PFSK-1 (cell line): ENCODE measurements at regions not wholly inside any gene's neighbourhood (a gene's known extent, or its start where the extent isn't known, plus 50 kb on each side); places are given as distances from the start of the nearest gene placed in this dataset.

Experiments
- POLR2AphosphoS5 ChIP-seq: IDR thresholded peaks from 2 replicates; pipeline ENCODE4 v1.6.1; 2012; ENCODE audit warnings: low read depth, mild to moderate bottlenecking, control low read depth, low read length, moderate library complexity
- TAF1 ChIP-seq: IDR thresholded peaks from 2 replicates; pipeline ENCODE4 v1.6.1; 2012; ENCODE audit warnings: low read length, control low read depth, borderline replicate concordance; ENCODE audit not compliant: insufficient read depth
- TF ChIP-seq, protein P1 (sequence below), 2 experiments: IDR thresholded peaks; 2 replicates each; pipeline versions ENCODE4 v1.6.1 to v1.8.0; 2011 to 2012; ENCODE audit warnings: low read depth in 2 of 2, low read length in 2 of 2, control low read depth in 1 of 2, inconsistent platforms in 1 of 2, mild to moderate bottlenecking in 1 of 2, moderate library complexity in 1 of 2; ENCODE audit not compliant: insufficient read depth in 1 of 2

DNA sequence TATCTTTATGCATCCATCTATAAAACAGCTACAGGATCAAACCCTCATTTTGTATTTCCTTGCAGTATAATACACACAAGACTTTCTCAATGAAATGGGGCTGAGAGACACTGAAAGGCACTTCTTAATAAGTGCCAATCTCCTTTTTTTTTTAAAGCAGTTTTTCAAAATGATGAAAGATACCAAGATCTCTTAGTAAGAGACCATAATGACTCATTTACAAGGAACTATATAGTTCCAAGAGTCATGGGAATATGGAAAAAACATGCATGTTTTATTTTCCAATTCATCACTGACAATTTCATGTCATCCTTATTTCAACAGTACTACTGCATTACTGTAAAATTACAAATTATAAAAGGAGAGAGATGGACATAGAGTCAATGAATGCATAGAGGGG, 973.7 kb downstream of the GATA3 start:
- TF ChIP-seq TAF1 (no peak), POLR2AphosphoS5 (no peak)
- TF ChIP-seq, protein P1, sequence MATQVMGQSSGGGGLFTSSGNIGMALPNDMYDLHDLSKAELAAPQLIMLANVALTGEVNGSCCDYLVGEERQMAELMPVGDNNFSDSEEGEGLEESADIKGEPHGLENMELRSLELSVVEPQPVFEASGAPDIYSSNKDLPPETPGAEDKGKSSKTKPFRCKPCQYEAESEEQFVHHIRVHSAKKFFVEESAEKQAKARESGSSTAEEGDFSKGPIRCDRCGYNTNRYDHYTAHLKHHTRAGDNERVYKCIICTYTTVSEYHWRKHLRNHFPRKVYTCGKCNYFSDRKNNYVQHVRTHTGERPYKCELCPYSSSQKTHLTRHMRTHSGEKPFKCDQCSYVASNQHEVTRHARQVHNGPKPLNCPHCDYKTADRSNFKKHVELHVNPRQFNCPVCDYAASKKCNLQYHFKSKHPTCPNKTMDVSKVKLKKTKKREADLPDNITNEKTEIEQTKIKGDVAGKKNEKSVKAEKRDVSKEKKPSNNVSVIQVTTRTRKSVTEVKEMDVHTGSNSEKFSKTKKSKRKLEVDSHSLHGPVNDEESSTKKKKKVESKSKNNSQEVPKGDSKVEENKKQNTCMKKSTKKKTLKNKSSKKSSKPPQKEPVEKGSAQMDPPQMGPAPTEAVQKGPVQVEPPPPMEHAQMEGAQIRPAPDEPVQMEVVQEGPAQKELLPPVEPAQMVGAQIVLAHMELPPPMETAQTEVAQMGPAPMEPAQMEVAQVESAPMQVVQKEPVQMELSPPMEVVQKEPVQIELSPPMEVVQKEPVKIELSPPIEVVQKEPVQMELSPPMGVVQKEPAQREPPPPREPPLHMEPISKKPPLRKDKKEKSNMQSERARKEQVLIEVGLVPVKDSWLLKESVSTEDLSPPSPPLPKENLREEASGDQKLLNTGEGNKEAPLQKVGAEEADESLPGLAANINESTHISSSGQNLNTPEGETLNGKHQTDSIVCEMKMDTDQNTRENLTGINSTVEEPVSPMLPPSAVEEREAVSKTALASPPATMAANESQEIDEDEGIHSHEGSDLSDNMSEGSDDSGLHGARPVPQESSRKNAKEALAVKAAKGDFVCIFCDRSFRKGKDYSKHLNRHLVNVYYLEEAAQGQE (IDR thresholded peaks at IDR 0.05; ENCODE audit: insufficient read depth in 1 of 2, low read depth in 2 of 2, low read length in 2 of 2): no peak
